ENCODE measurements at regions not wholly inside any gene's neighbourhood (a gene's known extent, or its start where the extent isn't known, plus 50 kb on each side); places are given as distances from the start of the nearest gene placed in this dataset.

GRCh38 chr4:161002386-161002785, 1161.4 kb downstream of the FSTL5 start:
- TF ChIP-seq EP300 (IDR thresholded peaks at IDR 0.05): no peak
- TF ChIP-seq CTCF (IDR thresholded peaks at IDR 0.05): no peak

All from upper lobe of left lung (tissue), 4 donors.